ENCODE measurements at regions not wholly inside any gene's neighbourhood (a gene's known extent, or its start where the extent isn't known, plus 50 kb on each side); places are given as distances from the start of the nearest gene placed in this dataset.
"Not testable (repeated sequence)": the region's sequence is repeated elsewhere in the genome, so short reads cannot be mapped to it uniquely, and the experiment has no call there.

GRCh38 chr15:87672309-87673288 is 583.9 kb downstream of the NTRK3 start:
- DNase-seq (ENCODE audit: low read depth) = peak; percentile 12

GRCh38 chr15:87671289-87671688 is 585.2 kb downstream of the NTRK3 start:
- no peak overlapping the region for H3K4me3 ChIP-seq (ENCODE audit: low read length)
- no peak for TF ChIP-seq CTCF (IDR thresholded peaks at IDR 0.05; ENCODE audit: insufficient read depth, low read depth, low read length, missing control alignments)
- DNase-seq (ENCODE audit: low read depth) = no peak

More at GRCh38 chr15:87672309-87673288, 583.9 kb downstream of the NTRK3 start:
- TF ChIP-seq CTCF (IDR thresholded peaks at IDR 0.05; ENCODE audit: insufficient read depth, low read depth, low read length, missing control alignments) = peak; percentile 36
- no peak overlapping the region for H3K4me3 ChIP-seq (ENCODE audit: low read length)

GRCh38 chr15:87669846-87670245 is 586.7 kb downstream of the NTRK3 start:
- H3K4me3 ChIP-seq (ENCODE audit: low read length) = no peak overlapping the region
- no peak for DNase-seq (ENCODE audit: low read depth)
- no peak for TF ChIP-seq CTCF (IDR thresholded peaks at IDR 0.05; ENCODE audit: insufficient read depth, low read depth, low read length, missing control alignments)

GRCh38 chr15:87668768-87669564 is 587.6 kb downstream of the NTRK3 start:
- not testable (repeated sequence) for DNase-seq (ENCODE audit: low read depth); H3K4me3 ChIP-seq (ENCODE audit: low read length)

- DNase-seq (ENCODE audit: low read depth) = no peak
- no peak for TF ChIP-seq CTCF (IDR thresholded peaks at IDR 0.05; ENCODE audit: insufficient read depth, low read depth, low read length, missing control alignments)
- no peak overlapping the region for H3K4me3 ChIP-seq (ENCODE audit: low read length)
Measured at GRCh38 chr15:87667643-87668042, 588.9 kb downstream of the NTRK3 start.

GRCh38 chr15:87662575-87662974 is 594.0 kb downstream of the NTRK3 start:
- no peak for DNase-seq (ENCODE audit: low read depth)
- no peak for TF ChIP-seq CTCF (IDR thresholded peaks at IDR 0.05; ENCODE audit: insufficient read depth, low read depth, low read length, missing control alignments)
- H3K4me3 ChIP-seq (ENCODE audit: low read length) = no peak overlapping the region

All from epithelial cell of esophagus (primary cell).